Mesodermal cell (in vitro differentiated cells): ENCODE measurements at regions not wholly inside any gene's neighbourhood (a gene's known extent, or its start where the extent isn't known, plus 50 kb on each side); places are given as distances from the start of the nearest gene placed in this dataset.
"Not testable (repeated sequence)": the region's sequence is repeated elsewhere in the genome, so short reads cannot be mapped to it uniquely, and the experiment has no call there.

ENCODE experiments used
- H3K27ac ChIP-seq: 2 replicates; pipeline ENCODE4 v1.7.0; 2013; ENCODE audit warnings: mild to moderate bottlenecking, low read depth, low read length, moderate library complexity; ENCODE audit not compliant: severe bottlenecking
- H3K36me3 ChIP-seq: 2 replicates; pipeline ENCODE4 v1.7.1; 2013; ENCODE audit warnings: mild to moderate bottlenecking, low read length, moderate library complexity; ENCODE audit not compliant: control insufficient read depth, insufficient read depth
- H3K4me1 ChIP-seq: one replicate; pipeline ENCODE4 v1.7.1; 2013; ENCODE audit warnings: mild to moderate bottlenecking, low read length; ENCODE audit not compliant: insufficient read depth, control insufficient read depth, poor library complexity, severe bottlenecking
- H3K4me3 ChIP-seq: 2 replicates; pipeline ENCODE4 v1.7.0; 2013; ENCODE audit warnings: low read length, control low read depth, mild to moderate bottlenecking; ENCODE audit not compliant: insufficient read depth, poor library complexity, severe bottlenecking; ENCODE audit errors: extremely low read depth
- H3K9me3 ChIP-seq: 2 replicates; pipeline ENCODE4 v1.7.1; 2013; ENCODE audit warnings: mild to moderate bottlenecking, low read length, moderate library complexity; ENCODE audit not compliant: control insufficient read depth
- WGBS, 2 experiments: methylation state at CpG; one replicate each; pipeline ENCODE4 v1.1.5; 2013; ENCODE audit warnings: missing lambda C conversion rate in 2 of 2; ENCODE audit not compliant: insufficient coverage in 2 of 2; 5-methylcytosine and 5-hydroxymethylcytosine counted together

DNA sequence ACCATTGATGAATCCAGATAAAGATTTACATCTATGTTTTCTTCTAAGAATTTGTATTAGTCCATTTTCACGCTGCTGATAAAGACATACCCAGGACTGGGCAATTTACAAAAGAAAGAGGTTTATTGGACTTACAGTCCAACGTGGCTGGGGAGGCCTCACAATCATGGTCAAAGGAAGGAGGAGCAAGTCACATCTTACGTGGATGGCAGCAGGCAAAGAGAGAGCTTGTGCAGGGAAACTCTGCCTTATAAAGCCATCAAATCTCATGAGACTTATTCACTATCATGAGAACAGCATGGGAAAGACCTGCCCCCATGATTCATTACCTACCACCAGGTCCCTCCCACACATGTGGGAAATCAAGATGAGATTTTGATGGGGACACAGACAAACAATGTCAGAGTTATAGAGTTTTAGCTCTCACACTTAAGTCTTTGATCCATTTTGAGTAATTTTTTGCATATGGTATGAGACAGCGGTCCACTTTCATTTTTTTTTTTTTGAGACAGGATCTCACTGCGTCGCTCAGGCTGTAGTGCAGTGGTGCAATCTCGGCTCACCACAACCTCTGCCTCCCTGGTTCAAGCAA, 53.5 kb upstream of the JADE2 start:
- H3K4me1 ChIP-seq, H3K4me3 ChIP-seq, H3K27ac ChIP-seq, H3K36me3 ChIP-seq, H3K9me3 ChIP-seq: not testable (repeated sequence)
- 94 to 96% methylated on average over 4 to 6 of the region's 7 CpGs for WGBS, 2 experiments

GRCh38 chr5:134468921-134469400, 56.5 kb upstream of the JADE2 start:
- Histone ChIP-seq H3K27ac (no peak overlapping the region), H3K4me1 (peaks cover 8% of the 10 kb centered on the region), H3K9me3 (peaks cover 1% of the 10 kb centered on the region), H3K4me3 (no peak overlapping the region), H3K36me3 (no peaks in the 10 kb centered on the region)
- 80 to 85% methylated on average over 1 to 3 of the region's 3 CpGs for WGBS, 2 experiments

DNA sequence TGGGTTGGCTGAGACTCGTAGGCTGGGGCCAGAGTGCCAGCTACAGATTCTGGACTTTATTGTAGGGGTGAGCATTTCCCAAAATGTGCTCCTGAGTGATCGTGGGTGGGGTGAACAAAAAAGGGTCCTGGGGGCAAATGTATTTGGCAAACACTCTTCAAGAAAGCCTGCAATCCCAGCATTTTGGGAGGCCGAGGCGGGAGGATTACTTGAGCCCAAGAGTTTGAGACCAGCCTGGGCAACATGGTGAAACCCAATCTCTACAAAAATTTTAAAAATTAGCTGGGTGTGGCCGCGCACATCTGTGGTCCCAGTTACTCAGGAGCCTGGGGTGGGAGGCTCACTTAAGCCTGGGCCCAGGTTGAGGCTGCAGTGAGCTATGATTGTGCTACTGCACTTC, 55.5 kb upstream of the CDKN2AIPNL start:
- H3K4me3 ChIP-seq = no peak overlapping the region

DNA sequence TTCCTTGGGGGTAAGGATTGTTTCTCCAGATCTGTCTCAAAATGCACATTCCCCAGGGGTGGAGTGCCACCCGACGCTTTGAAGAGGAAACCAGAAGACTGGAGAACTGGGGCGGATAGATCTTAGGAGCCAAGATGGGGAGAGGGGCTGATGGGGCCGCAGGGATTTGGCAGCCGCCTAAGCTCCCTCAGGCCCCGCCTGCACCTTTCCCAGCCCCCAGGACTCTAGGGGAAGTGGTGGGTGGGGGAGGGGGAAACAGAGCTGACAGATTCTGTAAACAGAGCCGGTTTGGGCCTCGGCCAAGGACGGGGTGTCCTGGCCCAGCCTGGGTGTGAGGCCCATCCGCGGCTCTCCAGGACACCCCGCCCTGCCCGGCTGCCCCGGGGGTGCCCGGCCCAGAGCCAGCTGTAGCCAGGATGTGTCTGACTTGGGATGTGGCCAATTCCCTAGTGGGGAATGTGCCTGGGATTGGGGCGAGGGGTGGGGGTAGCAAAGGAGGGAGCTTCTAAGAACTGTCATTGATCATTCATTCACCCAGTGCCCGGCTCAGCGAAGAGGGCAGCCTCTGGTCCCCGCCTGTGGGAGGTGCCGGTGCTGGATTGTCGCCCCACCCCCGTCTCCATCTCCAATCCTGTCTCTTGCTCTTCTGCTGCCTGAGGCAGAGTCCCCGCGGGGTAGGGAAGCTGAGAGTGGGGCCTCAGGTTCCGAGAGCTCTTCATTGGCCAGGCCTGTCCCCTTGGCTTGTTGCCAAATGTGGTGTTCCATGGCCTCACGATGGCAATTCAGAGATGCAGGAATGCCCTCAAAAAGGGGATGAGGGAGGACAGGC, 54.8 kb upstream of the CDKN2AIPNL start:
- WGBS, 2 experiments = 4 to 7% methylated on average over 7 to 19 of the region's 26 CpGs
- Histone ChIP-seq H3K36me3 (no peaks in the 10 kb centered on the region), H3K4me1 (peaks cover 13% of the 10 kb centered on the region), H3K27ac (peak overlapping the region; percentile 97), H3K4me3 (peak overlapping the region; percentile 45), H3K9me3 (no peaks in the 10 kb centered on the region)

More for the DNA sequence above, 55.5 kb upstream of the CDKN2AIPNL start:
- no peaks in the 10 kb centered on the region for H3K9me3 ChIP-seq
- H3K27ac ChIP-seq = no peak overlapping the region
- 85 to 86% methylated on average over 3 to 4 of the region's 6 CpGs for WGBS, 2 experiments
- H3K4me1 ChIP-seq = peaks cover 13% of the 10 kb centered on the region
- H3K36me3 ChIP-seq = no peaks in the 10 kb centered on the region

DNA sequence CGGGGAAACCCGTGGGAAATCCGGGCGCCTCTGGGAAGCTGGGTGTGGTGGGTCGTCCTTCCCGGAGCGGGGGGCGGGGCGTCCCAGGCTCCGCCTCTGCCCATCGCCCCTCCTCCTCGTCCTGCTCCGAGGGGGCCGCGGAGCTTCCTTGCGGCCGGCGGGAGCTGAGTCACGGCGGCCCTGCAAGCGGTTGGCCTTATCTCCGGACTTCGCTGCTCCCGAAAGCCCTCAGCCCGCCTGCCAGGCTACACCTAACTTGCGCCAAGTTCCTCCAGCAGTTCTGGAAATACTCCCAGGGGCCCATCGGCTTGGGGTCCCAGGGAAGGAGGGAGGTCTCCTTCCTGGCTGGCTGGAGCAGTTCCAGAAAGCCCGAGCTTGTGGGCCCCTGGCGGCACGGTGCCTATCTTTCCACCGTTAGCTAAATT, 54.1 kb upstream of the CDKN2AIPNL start:
- Histone ChIP-seq H3K9me3 (no peaks in the 10 kb centered on the region), H3K4me3 (peak overlapping the region; percentile 45), H3K4me1 (peaks cover 13% of the 10 kb centered on the region), H3K27ac (peak overlapping the region; percentile 97), H3K36me3 (no peaks in the 10 kb centered on the region)
- 1 to 2% methylated on average over 28 to 30 of the region's 31 CpGs for WGBS, 2 experiments

DNA sequence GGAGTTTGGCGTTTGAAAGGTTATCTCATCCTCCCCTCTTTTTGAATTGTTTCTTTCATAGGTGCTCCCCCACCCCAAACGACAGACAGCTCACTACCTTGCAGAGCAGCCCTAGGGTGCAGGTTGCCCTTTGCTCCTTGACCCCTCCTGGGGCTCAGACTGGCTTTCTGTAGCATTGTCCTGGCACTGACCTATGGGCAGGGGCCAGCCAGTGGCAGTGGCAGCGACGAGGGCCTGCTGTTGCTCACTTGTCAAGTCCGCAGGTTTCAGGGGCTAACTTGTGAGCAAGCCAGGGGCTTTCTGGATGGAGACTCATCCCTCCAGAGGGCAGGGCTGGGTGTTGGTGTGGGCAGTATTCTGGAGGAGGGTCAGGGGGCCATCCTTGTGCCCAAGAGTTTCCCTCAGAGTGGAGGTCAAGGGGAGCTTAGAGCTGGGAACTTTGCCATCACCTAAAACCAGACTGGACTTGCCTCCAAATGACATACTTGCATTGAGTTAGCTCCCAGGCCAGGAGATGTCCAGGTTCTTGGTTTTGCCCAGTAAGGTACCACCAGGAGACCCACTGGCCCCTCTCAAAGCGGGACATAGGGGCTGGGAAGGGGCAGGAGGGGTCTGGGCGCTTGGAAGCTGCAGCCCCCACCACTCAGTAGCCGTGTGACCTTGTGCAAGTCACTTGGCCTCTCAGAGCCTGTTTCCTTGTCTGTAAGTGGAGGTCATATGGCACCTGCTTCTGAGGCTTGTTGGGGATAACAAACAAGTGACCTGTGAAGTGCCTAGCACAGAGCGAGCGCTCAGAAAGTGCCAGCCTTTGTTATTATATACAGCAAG, 53.5 kb upstream of the CDKN2AIPNL start:
- 65% methylated on average over 8 of the region's 10 CpGs for WGBS, 2 experiments

GRCh38 chr5:134463991-134464760, 52.5 kb upstream of the CDKN2AIPNL start:
- no peaks in the 10 kb centered on the region for H3K9me3 ChIP-seq
- H3K27ac ChIP-seq = no peak overlapping the region
- WGBS, 2 experiments = 81 to 96% methylated on average over 2 to 6 of the region's 10 CpGs
- H3K4me3 ChIP-seq = no peak overlapping the region
- no peaks in the 10 kb centered on the region for H3K36me3 ChIP-seq
- peaks cover 13% of the 10 kb centered on the region for H3K4me1 ChIP-seq

More for the DNA sequence above, 53.5 kb upstream of the CDKN2AIPNL start:
- H3K9me3 ChIP-seq = no peaks in the 10 kb centered on the region
- peak overlapping the region; percentile 97 for H3K27ac ChIP-seq
- H3K4me3 ChIP-seq = peak overlapping the region; percentile 45
- no peaks in the 10 kb centered on the region for H3K36me3 ChIP-seq
- peaks cover 13% of the 10 kb centered on the region for H3K4me1 ChIP-seq

- Histone ChIP-seq H3K9me3 (no peaks in the 10 kb centered on the region), H3K36me3 (no peaks in the 10 kb centered on the region), H3K27ac (no peak overlapping the region), H3K4me1 (peaks cover 13% of the 10 kb centered on the region), H3K4me3 (no peak overlapping the region)
- 92 to 100% methylated on average over 5 to 6 of the region's 7 CpGs for WGBS, 2 experiments
Observed at GRCh38 chr5:134463176-134463720, 51.6 kb upstream of the CDKN2AIPNL start.

DNA sequence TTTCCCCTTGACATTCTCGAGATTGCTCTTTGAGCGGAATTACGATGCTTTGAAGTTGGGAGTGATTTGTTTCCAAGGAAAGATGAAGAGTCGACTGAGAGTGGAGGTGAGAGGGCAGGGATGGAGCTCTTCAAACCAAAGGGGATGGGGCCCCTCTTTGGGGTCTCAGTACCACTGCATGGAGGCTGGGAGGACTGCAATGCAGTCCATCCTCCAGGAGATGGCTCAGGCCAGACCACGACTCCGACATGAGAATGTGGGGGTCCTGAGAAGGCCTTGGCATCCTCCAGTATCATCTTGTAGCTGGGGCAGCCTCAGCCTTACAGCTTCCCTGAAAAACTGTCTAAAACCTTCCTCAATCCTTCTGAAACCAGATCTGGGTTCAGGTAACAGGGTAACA, 51.1 kb upstream of the CDKN2AIPNL start:
- no peak overlapping the region for H3K27ac ChIP-seq
- H3K36me3 ChIP-seq = no peaks in the 10 kb centered on the region
- H3K4me3 ChIP-seq = no peak overlapping the region
- H3K4me1 ChIP-seq = peaks cover 13% of the 10 kb centered on the region
- no peaks in the 10 kb centered on the region for H3K9me3 ChIP-seq
- WGBS, 2 experiments = 86 to 94% methylated on average over 4 to 6 of the region's 6 CpGs
